ENCODE measurements at regions not wholly inside any gene's neighbourhood (a gene's known extent, or its start where the extent isn't known, plus 50 kb on each side); places are given as distances from the start of the nearest gene placed in this dataset.

- POLR2A ChIA-PET = no interaction called here
Measured at GRCh38 chr11:22130462-22131053, 62.3 kb upstream of the ANO5 start.

GRCh38 chr11:22133776-22134175 lies 59.1 kb upstream of the ANO5 start:
- TF ChIP-seq JUN (IDR thresholded peaks at IDR 0.05; ENCODE audit: borderline replicate concordance, insufficient read depth, insufficient read length, low read depth) = no peak
- no peak for TF ChIP-seq GATA2 (IDR thresholded peaks at IDR 0.05; ENCODE audit: insufficient read depth, insufficient read length, low read depth, low read length)
- TF ChIP-seq, protein P1, sequence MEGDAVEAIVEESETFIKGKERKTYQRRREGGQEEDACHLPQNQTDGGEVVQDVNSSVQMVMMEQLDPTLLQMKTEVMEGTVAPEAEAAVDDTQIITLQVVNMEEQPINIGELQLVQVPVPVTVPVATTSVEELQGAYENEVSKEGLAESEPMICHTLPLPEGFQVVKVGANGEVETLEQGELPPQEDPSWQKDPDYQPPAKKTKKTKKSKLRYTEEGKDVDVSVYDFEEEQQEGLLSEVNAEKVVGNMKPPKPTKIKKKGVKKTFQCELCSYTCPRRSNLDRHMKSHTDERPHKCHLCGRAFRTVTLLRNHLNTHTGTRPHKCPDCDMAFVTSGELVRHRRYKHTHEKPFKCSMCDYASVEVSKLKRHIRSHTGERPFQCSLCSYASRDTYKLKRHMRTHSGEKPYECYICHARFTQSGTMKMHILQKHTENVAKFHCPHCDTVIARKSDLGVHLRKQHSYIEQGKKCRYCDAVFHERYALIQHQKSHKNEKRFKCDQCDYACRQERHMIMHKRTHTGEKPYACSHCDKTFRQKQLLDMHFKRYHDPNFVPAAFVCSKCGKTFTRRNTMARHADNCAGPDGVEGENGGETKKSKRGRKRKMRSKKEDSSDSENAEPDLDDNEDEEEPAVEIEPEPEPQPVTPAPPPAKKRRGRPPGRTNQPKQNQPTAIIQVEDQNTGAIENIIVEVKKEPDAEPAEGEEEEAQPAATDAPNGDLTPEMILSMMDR (IDR thresholded peaks at IDR 0.05; ENCODE audit: extremely low read depth in 1 of 2, insufficient read depth in 1 of 2, low read depth in 1 of 2, low read length in 2 of 2) = no peak
- TF ChIP-seq EZH2 (IDR thresholded peaks at IDR 0.05; ENCODE audit: borderline replicate concordance, low read depth, low read length, severe bottlenecking) = no peak
- intact Hi-C loops (cut with micrococcal nuclease) = no loop called here
- H3K79me2 ChIP-seq (ENCODE audit: control insufficient read depth, insufficient read depth, low read length) = no peaks in the 10 kb centered on the region
- no TSS peak for BruUV-seq (replicated peaks)
- H3K9me3 ChIP-seq (replicated peaks; ENCODE audit: control insufficient read depth, insufficient read depth, low read length) = no peaks in the 10 kb centered on the region
- no peak overlapping the region for H3K4me3 ChIP-seq (replicated peaks in 1 of 3; ENCODE audit: insufficient read depth in 1 of 3, low read depth in 1 of 3, low read length in 3 of 3)
- dilution Hi-C loops (cut with MboI; ENCODE audit: extremely low pct_ligation_motif_present, low sequenced_read_pairs) = no loop called here
- no peak overlapping the region for H3K9ac ChIP-seq (replicated peaks; ENCODE audit: extremely low read depth, insufficient read depth, low read length)
- H4K20me1 ChIP-seq (replicated peaks; ENCODE audit: control insufficient read depth, extremely low read depth, insufficient read depth, low read length) = no peaks in the 10 kb centered on the region
- ChIA-PET POLR2A (no interaction called here), CTCF (no interaction called here)
- no peak for FAIRE-seq
- no peak overlapping the region for H3K27ac ChIP-seq (ENCODE audit: insufficient read depth, low read depth, low read length)
- no peaks in the 10 kb centered on the region for H3K36me3 ChIP-seq (ENCODE audit: control insufficient read depth in 2 of 2, extremely low read depth in 1 of 2, insufficient read depth in 2 of 2, low read length in 2 of 2)
- no peaks in the 10 kb centered on the region for H3K9me1 ChIP-seq (replicated peaks; ENCODE audit: control insufficient read depth, extremely low read depth, insufficient read depth, low read length)
- no peak for DNase-seq (ENCODE audit: low read depth, low spot score)
- no peaks in the 10 kb centered on the region for H3K27me3 ChIP-seq (ENCODE audit: control insufficient read depth in 2 of 2, insufficient read depth in 2 of 2, low read length in 2 of 2)
- H2AFZ ChIP-seq (ENCODE audit: low read depth, low read length) = no peak overlapping the region
- H3K4me1 ChIP-seq (ENCODE audit: control insufficient read depth, extremely low read depth, insufficient read depth, low read length) = no peaks in the 10 kb centered on the region
- H3K4me2 ChIP-seq (ENCODE audit: insufficient read depth, low read length) = no peak overlapping the region

More at GRCh38 chr11:22130462-22131053, 62.3 kb upstream of the ANO5 start:
- no peaks in the 10 kb centered on the region for H3K9me3 ChIP-seq (replicated peaks; ENCODE audit: control insufficient read depth, insufficient read depth, low read length)
- dilution Hi-C loops (cut with MboI; ENCODE audit: extremely low pct_ligation_motif_present, low sequenced_read_pairs) = no loop called here
- DNase-seq (ENCODE audit: low read depth, low spot score) (no peak), FAIRE-seq (no peak)
- no peaks in the 10 kb centered on the region for H3K36me3 ChIP-seq (ENCODE audit: control insufficient read depth in 2 of 2, extremely low read depth in 1 of 2, insufficient read depth in 2 of 2, low read length in 2 of 2)
- intact Hi-C loops (cut with micrococcal nuclease) = no loop called here
- no TSS peak for BruUV-seq (replicated peaks)
- H3K9me1 ChIP-seq (replicated peaks; ENCODE audit: control insufficient read depth, extremely low read depth, insufficient read depth, low read length) = no peaks in the 10 kb centered on the region
- CTCF ChIA-PET = interaction anchor here (0.5 kb wide), 1 partner anchor 185 kb away, joined by 3 read pairs; no protein-coding TSS in a partner anchor
- no peaks in the 10 kb centered on the region for H3K27me3 ChIP-seq (ENCODE audit: control insufficient read depth in 2 of 2, insufficient read depth in 2 of 2, low read length in 2 of 2)
- H3K4me2 ChIP-seq (ENCODE audit: insufficient read depth, low read length) = no peak overlapping the region
- H3K79me2 ChIP-seq (ENCODE audit: control insufficient read depth, insufficient read depth, low read length) = no peaks in the 10 kb centered on the region
- H3K9ac ChIP-seq (replicated peaks; ENCODE audit: extremely low read depth, insufficient read depth, low read length) = no peak overlapping the region
- H4K20me1 ChIP-seq (replicated peaks; ENCODE audit: control insufficient read depth, extremely low read depth, insufficient read depth, low read length) = no peaks in the 10 kb centered on the region
- H3K27ac ChIP-seq (ENCODE audit: insufficient read depth, low read depth, low read length) = no peak overlapping the region
- no peak overlapping the region for H3K4me3 ChIP-seq (replicated peaks in 1 of 3; ENCODE audit: insufficient read depth in 1 of 3, low read depth in 1 of 3, low read length in 3 of 3)
- TF ChIP-seq JUN (IDR thresholded peaks at IDR 0.05; ENCODE audit: borderline replicate concordance, insufficient read depth, insufficient read length, low read depth) (no peak), MYC (IDR thresholded peaks at IDR 0.05; ENCODE audit: low read depth, low read length) (no peak)
- no peak overlapping the region for H2AFZ ChIP-seq (ENCODE audit: low read depth, low read length)
- H3K4me1 ChIP-seq (ENCODE audit: control insufficient read depth, extremely low read depth, insufficient read depth, low read length) = no peaks in the 10 kb centered on the region

Measured in endothelial cell of umbilical vein (primary cell).